ACHN (cell line): ENCODE measurements at regions not wholly inside any gene's neighbourhood (a gene's known extent, or its start where the extent isn't known, plus 50 kb on each side); places are given as distances from the start of the nearest gene placed in this dataset.

Experiments used
- DNase-seq: peaks from one replicate; pipeline ENCODE4 v3.0.0-alpha.2; 2015
- in situ Hi-C: cut with HindIII; loops from 2 replicates; pipeline ENCODE4 v1.10.0; 2017; ENCODE audit warnings: low sequenced_read_pairs, low pct_ligation_motif_present, low pct_unique_long_range_greater_than_20kb

DNA sequence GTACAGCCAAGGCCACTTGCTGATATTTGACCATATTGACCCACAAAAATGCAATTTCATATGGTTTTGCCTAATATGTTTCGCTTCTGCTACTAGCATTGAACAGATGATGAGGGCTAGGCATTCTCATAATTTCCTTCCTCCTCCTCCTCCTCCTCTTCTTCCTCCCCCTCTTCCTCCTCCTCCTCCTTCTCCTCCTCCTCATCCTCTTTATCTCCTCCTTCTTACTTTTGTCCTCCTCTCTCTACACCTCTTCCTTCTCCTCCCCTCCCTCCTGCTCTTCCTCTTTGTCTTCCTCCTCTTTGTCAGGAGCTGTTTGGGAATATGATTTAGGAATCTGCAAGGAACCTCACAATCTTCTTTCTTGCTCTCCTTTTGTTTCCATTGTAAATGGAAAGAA lies 133.9 kb upstream of the CELF2 start:
- in situ Hi-C loops: no loop called here
- no peak for DNase-seq

DNA sequence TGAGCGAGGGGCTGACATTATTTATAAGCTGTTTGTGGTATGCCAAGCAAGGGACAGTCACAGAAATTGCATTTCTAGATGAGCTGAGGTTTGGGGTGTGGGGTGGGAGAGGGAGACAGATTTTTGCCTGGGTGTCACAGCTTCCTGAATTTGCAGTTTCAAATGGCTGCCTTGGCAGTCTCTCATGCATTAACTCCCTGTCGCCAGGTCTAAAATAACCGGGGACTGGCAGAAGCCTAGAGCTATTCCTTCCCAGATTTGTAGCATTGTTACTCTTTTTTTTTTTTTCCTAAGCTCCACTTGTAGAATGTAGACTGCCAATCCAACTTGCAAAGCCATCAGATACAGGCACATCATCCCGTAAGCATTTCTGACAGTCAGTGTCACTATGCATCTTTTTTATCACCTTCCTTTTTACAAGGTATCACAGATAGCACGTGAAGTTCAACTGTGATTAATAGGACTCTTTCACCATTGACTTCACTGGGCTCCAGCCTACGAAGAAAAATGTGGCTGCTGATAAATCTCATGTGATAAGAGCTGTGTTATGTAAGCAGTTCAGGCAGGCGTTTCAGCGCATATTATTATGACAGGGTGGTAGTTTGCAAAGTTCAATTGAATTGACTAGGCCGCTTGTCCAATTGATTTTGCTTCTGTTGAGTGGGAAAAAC lies 130.7 kb upstream of the CELF2 start:
- DNase-seq: no peak
- in situ Hi-C loops: no loop called here

DNA sequence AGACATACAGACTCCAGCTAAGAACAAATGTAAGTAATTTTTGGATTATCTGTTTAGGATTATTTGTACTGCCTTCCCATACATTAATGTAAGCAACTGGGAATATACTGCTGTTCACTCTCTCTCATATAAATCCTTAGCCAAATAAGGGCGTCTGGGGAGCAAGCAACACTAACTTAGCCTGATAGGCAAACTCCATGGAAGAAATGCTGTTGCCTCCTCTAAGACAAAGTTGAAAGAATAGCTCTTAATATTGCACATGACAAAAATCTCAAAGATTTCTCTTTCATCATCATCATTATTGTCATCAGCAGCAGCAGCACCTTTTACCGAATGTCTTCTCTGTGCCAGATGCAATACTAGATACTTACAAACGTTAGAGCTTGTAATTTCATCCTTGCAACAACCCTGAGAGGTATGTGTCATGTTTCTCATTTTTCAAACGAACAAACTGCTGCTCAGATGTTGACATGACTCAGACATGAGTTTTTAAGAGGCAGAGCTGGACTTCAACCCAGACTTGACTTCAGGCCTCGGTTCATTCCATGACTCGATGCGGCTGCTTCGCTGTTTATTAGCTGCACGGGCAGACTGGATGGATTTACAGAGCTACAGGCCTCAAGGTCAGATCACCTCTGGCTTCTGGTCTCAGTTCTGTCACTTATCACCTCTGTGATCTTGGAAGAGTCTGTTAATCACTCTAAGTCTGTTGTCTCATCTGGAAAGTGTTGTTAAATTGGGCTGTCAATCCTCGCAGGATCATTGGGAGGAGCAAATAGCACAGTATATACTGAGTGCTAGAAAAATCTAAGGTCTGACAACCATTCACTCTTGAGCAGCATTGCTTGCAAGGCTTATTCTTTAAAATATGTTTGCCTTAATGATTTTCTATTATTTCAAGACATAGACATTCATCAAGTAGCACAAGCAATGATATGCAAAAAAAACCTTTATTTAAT lies 126.3 kb upstream of the CELF2 start:
- DNase-seq: no peak
- in situ Hi-C loops: no loop called here

DNA sequence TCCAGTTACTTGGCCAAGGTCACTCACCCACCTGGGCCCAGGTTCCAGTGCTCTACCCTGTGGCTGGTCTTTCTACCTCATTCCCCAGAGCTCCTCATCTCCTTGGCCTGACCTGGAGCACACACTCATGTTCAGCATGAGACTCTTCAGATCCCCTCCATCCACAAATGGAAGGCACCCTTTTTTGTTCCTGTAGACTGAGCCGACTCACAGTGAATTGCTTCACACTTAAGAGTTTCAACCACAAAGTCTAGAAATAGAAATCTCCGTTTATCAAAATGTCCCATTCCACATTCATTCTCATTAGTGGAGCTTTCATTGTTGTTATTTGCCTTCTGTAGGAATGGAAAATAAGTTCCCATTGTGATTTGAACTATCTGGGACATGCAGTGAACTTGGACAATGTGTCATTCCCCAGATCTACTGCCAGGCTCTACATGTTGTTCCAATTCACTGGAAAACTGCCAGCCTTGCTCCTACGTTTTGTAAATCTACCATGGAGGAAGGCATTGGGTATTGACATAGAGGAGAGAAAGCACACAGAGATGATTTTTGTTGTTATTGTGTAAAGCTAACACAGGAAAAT lies 125.3 kb upstream of the CELF2 start:
- in situ Hi-C loops: no loop called here
- DNase-seq: no peak

DNA sequence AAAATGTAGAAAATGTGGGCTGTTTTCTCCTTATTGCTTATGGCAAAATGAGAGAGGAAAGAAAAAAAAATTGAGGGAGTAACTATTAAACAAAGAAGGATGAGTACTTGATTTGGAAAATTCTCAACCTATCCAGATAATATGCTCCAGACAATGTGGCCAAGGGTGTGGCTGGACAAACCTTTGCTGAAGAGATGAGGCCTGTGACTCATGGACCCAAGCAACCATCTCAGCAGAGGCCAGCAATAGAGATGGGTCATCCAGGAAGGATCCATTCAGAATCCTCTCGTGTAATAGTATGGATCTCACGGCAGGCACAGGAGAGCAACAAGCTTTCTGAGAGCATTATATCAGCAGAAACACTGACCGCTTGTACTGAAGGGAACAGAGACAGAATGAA lies 120.3 kb upstream of the CELF2 start:
- no peak for DNase-seq
- in situ Hi-C loops: no loop called here

DNA sequence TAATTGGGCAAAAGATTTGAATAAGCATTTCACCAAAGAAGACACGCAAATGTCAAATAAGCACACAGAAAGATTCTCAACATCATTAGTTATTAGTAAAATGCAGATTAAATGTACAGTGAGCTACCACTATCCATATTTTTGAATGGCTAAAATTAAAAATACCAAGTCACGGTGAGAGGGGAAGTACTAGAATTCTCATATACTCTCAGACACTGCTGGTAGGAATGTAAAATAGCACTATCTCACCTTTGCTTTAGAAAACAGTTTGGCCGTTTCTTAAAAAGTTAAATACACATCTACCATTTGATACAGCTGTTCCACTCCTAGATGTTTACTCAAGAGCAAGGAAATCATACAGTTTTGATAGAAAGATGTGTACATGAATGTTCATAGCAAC lies 115.8 kb upstream of the CELF2 start:
- no peak for DNase-seq
- in situ Hi-C loops: no loop called here

DNA sequence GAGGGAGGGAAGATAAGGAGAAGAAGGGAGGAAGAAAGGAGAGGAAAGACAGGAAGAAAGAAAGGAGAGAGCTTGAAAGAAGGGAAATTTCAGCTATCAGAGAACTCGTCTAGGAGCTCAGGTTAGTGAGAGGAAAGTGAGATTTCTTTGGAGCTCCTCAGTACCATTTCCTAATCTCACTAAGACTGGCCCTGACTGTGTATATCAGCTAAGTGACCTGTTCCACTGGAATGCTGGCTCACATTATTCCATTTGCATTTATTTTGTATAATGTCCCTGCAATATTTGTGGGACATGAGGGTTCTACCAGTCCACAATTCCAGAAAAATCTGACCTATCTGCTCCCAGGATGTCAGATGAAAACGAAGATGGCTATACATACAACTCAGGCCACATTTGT lies 114.7 kb upstream of the CELF2 start:
- DNase-seq: no peak
- in situ Hi-C loops: no loop called here

DNA sequence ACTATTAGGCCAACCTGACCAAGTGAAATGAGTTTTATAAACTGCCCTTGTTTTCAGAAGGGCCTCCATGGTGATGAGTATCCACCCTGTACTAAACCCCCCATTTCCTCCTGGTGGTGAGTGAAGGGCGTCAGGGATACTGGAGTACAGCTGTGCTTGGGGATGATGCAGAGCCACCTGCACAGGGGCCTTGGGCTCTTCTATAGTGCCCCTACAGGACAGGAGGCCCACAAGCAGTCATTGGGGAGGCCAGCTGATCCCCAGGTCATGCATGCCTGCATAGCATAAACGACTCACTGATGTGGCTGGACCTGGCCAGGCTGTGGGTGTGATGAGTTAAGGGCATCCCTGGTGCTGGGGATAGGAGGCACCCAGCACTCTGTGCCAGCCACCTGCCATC lies 114.1 kb upstream of the CELF2 start:
- in situ Hi-C loops: no loop called here

DNA sequence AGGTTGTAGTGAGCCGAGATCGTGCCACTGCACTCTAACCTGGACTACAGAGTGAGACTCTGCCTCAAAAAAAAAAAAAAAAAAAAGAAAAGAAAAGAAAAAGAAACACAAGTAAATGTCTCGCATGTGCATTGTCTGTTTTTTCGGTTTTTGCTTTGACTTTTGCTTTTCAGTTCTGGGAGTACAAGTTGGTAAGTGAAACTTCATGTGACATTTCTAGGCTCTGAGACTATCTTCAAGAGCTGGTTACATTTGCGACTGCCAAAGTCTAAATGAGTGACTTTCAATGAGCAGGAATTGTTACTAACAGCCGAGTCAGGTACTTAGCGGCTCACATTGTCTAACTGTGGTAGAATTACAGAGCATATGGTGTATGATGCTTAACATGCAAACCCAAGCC lies 107.0 kb upstream of the CELF2 start:
- in situ Hi-C loops: no loop called here
- DNase-seq: peak; percentile 2

More for the DNA sequence above, 114.1 kb upstream of the CELF2 start:
- no peak for DNase-seq

DNA sequence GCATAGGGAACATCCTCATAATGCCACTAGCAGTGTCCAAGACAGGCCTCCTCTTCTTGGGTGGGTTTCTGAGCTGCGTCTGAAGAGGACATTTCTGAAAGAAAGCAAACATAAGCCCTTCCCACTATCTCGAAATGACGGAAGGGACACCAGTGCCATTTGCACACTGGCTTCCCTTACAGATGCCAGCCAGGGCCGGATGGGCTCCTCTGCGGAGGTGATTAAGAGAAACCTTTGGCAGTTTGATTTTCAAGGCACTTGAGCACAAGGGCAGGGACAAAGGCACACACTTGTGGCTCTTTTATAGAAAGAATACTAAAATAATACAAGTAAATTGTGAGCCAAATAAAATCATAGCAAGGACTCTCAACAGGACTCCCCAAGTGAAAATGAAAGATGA lies 106.6 kb upstream of the CELF2 start:
- in situ Hi-C loops: no loop called here
- no peak for DNase-seq

DNA sequence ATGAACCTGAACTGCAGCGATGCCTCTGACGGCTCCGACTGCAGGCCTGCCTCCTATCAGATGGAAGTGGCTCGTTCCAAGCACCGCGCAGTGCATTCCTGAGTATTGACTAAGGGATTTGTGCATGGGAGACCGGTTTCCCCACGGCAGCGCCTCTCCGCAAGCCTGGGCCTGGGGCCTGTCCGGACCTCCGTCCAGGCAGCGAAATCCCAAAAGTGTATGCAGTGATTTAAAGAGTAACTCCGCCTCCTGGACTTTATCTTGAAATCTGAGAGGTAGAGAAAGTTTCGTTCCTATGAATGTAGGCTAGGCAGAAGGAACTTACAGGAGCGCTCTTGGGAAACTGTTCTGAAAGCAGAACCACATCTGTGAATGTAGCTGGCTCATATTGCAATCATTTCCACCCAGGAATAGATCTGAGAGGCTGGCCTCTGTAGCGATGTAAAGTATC lies 106.2 kb upstream of the CELF2 start:
- DNase-seq: peak; percentile 93
- in situ Hi-C loops: no loop called here

DNA sequence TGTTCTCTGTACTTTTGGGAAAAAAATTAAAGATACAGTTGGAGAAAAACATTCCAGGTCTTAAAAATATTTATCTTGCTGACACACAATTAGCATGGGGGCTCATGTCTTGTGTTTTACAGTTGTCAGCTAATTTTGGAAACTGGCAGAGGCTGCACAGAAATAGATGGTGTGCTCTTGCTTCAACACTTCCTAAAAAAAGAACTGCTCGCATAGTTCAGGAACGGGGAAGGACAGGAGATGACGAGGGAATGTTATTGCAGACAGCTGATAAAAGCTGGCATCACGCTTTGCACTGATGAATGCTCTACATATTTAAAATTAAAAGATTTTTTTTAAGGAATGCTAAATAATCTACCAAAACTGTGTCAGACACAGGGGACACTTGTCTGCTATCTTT lies 103.5 kb upstream of the CELF2 start:
- no peak for DNase-seq
- in situ Hi-C loops: no loop called here

DNA sequence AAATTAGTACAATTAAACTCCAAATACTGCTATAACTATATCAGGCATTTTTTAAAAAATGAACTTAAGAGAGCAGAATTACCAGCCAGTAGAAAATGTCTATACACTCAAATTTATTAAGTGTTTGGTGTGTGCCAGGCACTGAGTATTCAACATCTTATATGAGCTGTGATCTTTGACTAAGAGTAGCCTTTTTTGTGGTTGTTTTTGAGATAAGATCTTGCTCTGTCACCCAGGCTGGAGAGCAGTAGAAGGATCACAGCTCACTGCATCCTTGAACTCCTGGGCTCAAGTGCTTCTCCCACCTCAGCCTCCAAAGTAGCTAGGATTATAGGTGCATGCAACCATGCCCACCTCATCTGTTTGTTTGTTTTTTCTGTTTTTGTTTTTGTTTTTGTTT lies 102.5 kb upstream of the CELF2 start:
- DNase-seq: no peak
- in situ Hi-C loops: no loop called here

DNA sequence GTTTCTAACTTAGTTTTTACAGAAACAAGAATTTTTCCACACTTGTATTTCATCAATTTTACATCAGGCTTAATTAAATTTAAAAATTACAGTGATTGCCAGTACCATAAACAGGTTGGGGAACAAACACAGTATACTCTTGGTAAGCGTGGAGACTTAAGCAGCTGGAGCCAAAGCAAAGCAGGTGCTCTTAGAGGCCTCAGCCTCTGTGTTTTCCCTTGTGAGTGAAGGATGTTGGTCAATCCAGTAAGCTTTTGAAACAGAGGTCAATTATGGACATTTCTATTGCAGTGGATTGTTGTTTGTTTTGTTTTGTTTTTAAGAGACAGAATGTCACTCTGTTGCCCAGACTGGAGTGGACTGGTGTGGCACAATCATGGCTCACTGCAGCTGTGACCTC lies 100.6 kb upstream of the CELF2 start:
- no peak for DNase-seq
- in situ Hi-C loops: no loop called here

DNA sequence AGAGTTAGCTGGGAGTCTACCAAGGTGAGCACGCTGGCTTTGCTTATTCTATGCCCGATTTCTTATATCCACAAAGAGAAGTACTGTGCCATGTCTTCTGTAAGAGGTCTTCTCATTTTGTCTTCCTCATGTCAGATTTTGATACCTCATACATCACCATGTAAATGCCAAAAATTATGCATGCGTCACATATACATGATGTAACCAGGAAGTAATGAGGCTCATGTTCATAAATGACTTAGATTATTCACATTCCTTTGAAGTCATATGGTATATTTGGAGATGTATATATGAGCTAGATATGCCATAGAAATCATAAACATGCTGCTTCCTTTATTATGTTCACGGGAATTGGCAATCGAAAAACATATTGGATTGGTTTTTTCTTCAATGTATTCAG lies 97.7 kb upstream of the CELF2 start:
- in situ Hi-C loops: no loop called here

DNA sequence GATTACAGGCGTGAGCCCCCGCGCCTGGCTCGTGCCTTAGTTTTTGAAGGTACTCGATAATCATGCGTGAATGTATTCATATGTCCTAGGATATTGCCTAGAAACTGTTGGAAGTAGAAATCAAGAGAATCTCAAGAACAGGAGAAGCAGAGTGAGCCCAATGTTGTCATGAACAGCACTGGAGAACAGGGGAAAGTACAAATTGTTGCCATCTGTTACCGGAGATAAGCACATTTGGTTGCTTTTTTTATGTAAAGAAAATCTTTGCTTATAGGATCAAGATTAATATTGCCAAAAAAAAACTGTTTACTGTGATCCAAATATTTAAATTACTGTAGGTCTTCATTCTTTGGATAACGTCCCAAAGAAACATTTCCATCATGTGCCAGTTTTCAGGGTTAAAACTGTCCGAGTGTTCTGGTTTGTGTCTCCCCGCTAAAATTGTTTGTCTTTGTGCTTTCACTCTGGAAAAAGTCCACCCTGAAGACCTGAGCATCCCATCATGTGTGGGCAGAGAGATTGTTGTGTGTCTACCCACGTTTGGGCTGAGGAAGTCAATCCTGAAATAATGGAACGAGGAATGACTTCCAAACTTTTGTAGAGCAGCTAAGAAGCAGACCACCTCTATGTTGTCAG lies 95.7 kb upstream of the CELF2 start:
- in situ Hi-C loops: no loop called here
- no peak for DNase-seq

More for the DNA sequence above, 97.7 kb upstream of the CELF2 start:
- DNase-seq: no peak

DNA sequence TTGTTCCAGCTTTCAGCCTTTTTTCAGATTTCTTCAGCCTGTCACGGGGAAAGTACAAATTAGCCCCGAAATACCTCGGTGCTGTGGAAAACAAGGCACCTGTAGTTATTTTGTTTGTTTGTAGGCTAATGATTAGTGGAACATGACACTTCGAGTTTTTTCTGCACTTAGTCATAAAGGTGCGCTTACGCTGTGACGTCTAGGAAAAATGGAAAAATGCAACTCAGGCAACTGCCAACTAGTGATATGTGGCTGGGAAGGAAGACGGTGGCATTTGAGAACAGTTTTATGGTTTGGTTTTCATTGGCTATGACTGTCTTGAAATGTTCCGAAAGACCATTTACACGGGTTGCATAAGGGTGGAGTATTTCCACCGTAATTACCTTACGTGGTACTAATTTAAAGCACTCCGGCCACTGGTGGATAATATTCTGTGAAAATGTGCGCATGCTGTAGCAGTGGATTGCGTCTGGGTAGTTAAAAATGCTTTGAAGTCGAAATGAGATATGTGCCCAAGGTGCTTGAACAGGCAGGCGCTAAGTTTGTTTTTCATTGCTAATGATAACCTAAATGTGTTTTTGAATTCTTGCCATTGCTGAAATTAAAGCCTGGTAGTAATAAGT lies 94.5 kb upstream of the CELF2 start:
- in situ Hi-C loops: no loop called here

DNA sequence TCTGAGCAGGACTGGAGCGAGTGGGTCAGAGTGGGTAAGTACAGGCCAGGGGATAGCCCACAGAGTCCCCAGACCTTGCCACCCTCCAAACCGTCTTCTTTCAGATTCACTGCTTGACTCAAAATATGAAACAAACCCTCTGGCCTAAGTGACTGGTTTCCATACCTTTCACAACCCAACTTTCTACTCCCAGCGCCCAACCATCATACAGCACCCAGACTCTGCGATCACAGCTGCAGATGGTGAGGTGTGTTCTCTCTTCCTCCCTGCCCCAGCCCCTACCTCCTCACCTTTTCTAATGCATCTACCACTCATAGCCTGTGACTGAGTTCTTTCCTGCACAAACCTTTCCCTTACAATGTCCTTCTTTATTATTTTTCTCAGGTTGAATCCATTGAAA lies 92.0 kb upstream of the CELF2 start:
- in situ Hi-C loops: no loop called here

More for the DNA sequence above, 94.5 kb upstream of the CELF2 start:
- DNase-seq: no peak

DNA sequence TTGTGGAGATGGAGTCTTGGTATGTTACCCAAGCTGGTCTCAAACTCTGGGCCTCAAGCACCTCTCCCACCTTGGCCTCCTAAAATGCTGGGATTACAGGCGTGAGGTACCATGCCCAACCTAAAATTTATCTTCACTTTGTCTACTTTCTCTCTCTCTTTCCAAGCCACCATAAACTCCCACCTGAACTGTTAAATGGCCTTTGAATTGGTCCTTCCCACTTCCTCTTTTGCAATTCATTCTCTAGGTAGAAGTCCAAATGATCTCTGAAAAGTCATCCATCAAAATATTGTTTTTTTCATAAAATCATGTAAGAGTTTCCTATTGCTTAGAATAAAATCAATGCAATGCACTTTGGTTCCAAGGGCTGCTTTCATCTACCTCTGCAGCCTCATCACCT lies 90.1 kb upstream of the CELF2 start:
- DNase-seq: no peak
- in situ Hi-C loops: no loop called here

More for the DNA sequence above, 92.0 kb upstream of the CELF2 start:
- no peak for DNase-seq
